ENCODE measurements at regions not wholly inside any gene's neighbourhood (a gene's known extent, or its start where the extent isn't known, plus 50 kb on each side); places are given as distances from the start of the nearest gene placed in this dataset.

DNA sequence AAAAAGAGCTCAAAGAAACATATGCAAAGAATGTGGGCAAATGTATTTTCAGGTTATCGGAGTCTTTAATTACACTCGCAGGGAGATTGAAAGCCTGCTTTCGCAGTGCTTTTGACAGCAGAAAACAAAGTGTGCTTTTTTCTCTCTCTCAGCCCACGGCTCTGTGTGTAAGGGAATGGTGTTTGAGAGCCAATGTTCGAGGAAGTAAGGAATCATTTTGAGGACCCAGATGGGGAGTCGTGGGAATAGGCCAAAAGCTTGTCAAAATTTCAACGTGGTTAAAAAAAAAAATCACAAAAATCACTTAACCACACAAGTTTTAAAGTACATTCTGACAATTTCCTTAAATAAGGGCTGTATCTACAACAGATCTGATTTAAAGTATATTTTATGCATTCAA is 197.1 kb upstream of the IRS2 start:
- ChIA-PET POLR2A (ENCODE audit: partially characterized antibody) (no interaction called here), CTCF (ENCODE audit: partially characterized antibody) (interaction anchor here (0.6 to 1.6 kb wide), 4 partner anchors 17 to 251 kb away, joined by 3 to 4 read pairs (median 4); no protein-coding TSS in a partner anchor)
- H4K91ac ChIP-seq (replicated peaks; ENCODE audit: insufficient read length, low read length) = no peak overlapping the region
- no peak overlapping the region for H4K5ac ChIP-seq (ENCODE audit: insufficient read length, low read depth, low read length)
- H2BK12ac ChIP-seq (ENCODE audit: low read depth, low read length) = no peak overlapping the region
- H3K4ac ChIP-seq (replicated peaks; ENCODE audit: insufficient read length, low read depth, low read length) = no peak overlapping the region
- H3K9ac ChIP-seq (replicated peaks in 1 of 4; ENCODE audit: extremely low read depth in 1 of 4, low read depth in 3 of 4, low read length in 3 of 4) = no peak overlapping the region
- H4K20me1 ChIP-seq (replicated peaks in 1 of 2; ENCODE audit: control insufficient read depth in 1 of 2, insufficient read depth in 2 of 2, low read length in 2 of 2) = no peaks in the 10 kb centered on the region
- H3K14ac ChIP-seq (ENCODE audit: insufficient read length) = no peak overlapping the region
- H3K79me1 ChIP-seq (ENCODE audit: low read depth, low read length) = no peaks in the 10 kb centered on the region
- H3K9me3 ChIP-seq (ENCODE audit: insufficient read depth in 2 of 2, low read depth in 1 of 2, low read length in 1 of 2) = no peaks in the 10 kb centered on the region
- no peak overlapping the region for H2BK20ac ChIP-seq (ENCODE audit: low read length)
- no peaks in the 10 kb centered on the region for H3K4me1 ChIP-seq (replicated peaks in 1 of 4; ENCODE audit: control insufficient read depth in 3 of 4, insufficient read depth in 4 of 4, low read length in 3 of 4)
- H3K18ac ChIP-seq (ENCODE audit: extremely low read depth, low read length) = no peak overlapping the region
- H2AFZ ChIP-seq (ENCODE audit: low read length) = no peak overlapping the region
- no peak for DNase-seq (ENCODE audit: low read depth in 1 of 2, low spot score in 2 of 2)
- H3K23me2 ChIP-seq (ENCODE audit: low read depth, low read length) = no peaks in the 10 kb centered on the region
- FAIRE-seq = no peak
- H3K36me3 ChIP-seq (ENCODE audit: control insufficient read depth in 2 of 4, insufficient read depth in 4 of 4, low read length in 3 of 4) = no peaks in the 10 kb centered on the region
- WGBS, 2 experiments (ENCODE audit: extremely low coverage in 1 of 2, insufficient coverage in 1 of 2, insufficient read length in 1 of 2, insufficient replicate concordance in 2 of 2, low coverage in 1 of 2, low lambda C conversion rate in 2 of 2, missing lambda C conversion rate in 1 of 2) = 91% methylated on average over 7 of the region's 7 CpGs; no CpG with 5 or more reads in 1 of the 2 experiments
- no peak overlapping the region for H2AK5ac ChIP-seq (ENCODE audit: low read depth, low read length)
- H2BK15ac ChIP-seq (ENCODE audit: low read length) = no peak overlapping the region
- H3K4me3 ChIP-seq (ENCODE audit: extremely low read depth in 1 of 4, insufficient read depth in 2 of 4, low read depth in 3 of 4, low read length in 4 of 4) = no peak overlapping the region
- H3K79me2 ChIP-seq (ENCODE audit: control insufficient read depth in 1 of 2, insufficient read depth in 2 of 2, low read length in 2 of 2) = no peaks in the 10 kb centered on the region
- H4K8ac ChIP-seq (ENCODE audit: extremely low read depth, insufficient read depth, low read length) = no peak overlapping the region
- no peaks in the 10 kb centered on the region for H3K27me3 ChIP-seq (replicated peaks in 1 of 4; ENCODE audit: control insufficient read depth in 3 of 4, extremely low read depth in 1 of 4, insufficient read depth in 3 of 4, low read length in 3 of 4)
- no peak overlapping the region for H3K23ac ChIP-seq (ENCODE audit: insufficient read length)
- no peak overlapping the region for H2BK5ac ChIP-seq (ENCODE audit: low read depth, low read length)
- no peak overlapping the region for H3K4me2 ChIP-seq (ENCODE audit: insufficient read depth in 1 of 2, low read depth in 2 of 2, low read length in 2 of 2)
- H3K56ac ChIP-seq (replicated peaks; ENCODE audit: insufficient read length, low read depth, low read length) = no peak overlapping the region
- H2BK120ac ChIP-seq (replicated peaks; ENCODE audit: low read depth, low read length) = no peak overlapping the region
- no peak overlapping the region for H3K27ac ChIP-seq (ENCODE audit: low read depth, low read length)
- TF ChIP-seq JUN (IDR thresholded peaks at IDR 0.05; ENCODE audit: low read depth, low read length) (no peak), TAF7 (optimal IDR thresholded peaks at IDR 0.05; ENCODE audit: borderline replicate concordance, low read depth, low read length) (no peak), NRF1 (IDR thresholded peaks at IDR 0.05; ENCODE audit: low read depth, low read length) (no peak), POU5F1 (IDR thresholded peaks at IDR 0.05; ENCODE audit: low read depth, low read length) (no peak), CHD2 (IDR thresholded peaks at IDR 0.05; ENCODE audit: low read length) (no peak), SIRT6 (IDR thresholded peaks at IDR 0.05; ENCODE audit: low read length) (no peak), PHF8 (conservative IDR thresholded peaks at IDR 0.05; ENCODE audit: low read depth, low read length) (no peak), ZNF274 (IDR thresholded peaks at IDR 0.05; ENCODE audit: borderline replicate concordance, extremely low read depth, low read length) (no peak), MAFK (IDR thresholded peaks at IDR 0.05; ENCODE audit: low read depth, low read length) (no peak), HDAC6 (IDR thresholded peaks at IDR 0.05; ENCODE audit: low read depth, low read length) (no peak), SRF (IDR thresholded peaks at IDR 0.05; ENCODE audit: low read depth, low read length) (no peak), KDM5A (IDR thresholded peaks at IDR 0.05; ENCODE audit: low read length) (no peak), POLR2A (IDR thresholded peaks at IDR 0.05; ENCODE audit: control extremely low read depth in 1 of 2, low read depth in 2 of 2, low read length in 2 of 2) (no peak)
- TF ChIP-seq, protein P1, sequence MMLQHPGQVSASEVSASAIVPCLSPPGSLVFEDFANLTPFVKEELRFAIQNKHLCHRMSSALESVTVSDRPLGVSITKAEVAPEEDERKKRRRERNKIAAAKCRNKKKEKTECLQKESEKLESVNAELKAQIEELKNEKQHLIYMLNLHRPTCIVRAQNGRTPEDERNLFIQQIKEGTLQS (IDR thresholded peaks at IDR 0.05; ENCODE audit: insufficient read depth, low read depth, low read length) = no peak

Data from H1 (cell line).